KOPT-K1 (cell line): ENCODE measurements at regions not wholly inside any gene's neighbourhood (a gene's known extent, or its start where the extent isn't known, plus 50 kb on each side); places are given as distances from the start of the nearest gene placed in this dataset.
"Not testable (repeated sequence)": the region's sequence is repeated elsewhere in the genome, so short reads cannot be mapped to it uniquely, and the experiment has no call there.

ENCODE experiments used
- H3K27ac ChIP-seq: fragments of 200-600 bp; sonication (generic); 2 replicates; pipeline ENCODE4 v1.5.1; 2016; ENCODE audit warnings: antibody characterized with exemption, mild to moderate bottlenecking, low read depth, low read length; ENCODE audit not compliant: poor library complexity, severe bottlenecking
- H3K36me3 ChIP-seq: fragments of 200-600 bp; sonication (generic); 2 replicates; pipeline ENCODE4 v1.5.1; 2017; ENCODE audit warnings: antibody characterized with exemption, mild to moderate bottlenecking, low read length, moderate library complexity; ENCODE audit not compliant: insufficient read depth
- H3K9me3 ChIP-seq: fragments of 200-600 bp; sonication (generic); 2 replicates; pipeline ENCODE4 v1.5.1; 2017; ENCODE audit warnings: antibody characterized with exemption, low read length, mild to moderate bottlenecking; ENCODE audit not compliant: insufficient read depth, poor library complexity, severe bottlenecking

DNA sequence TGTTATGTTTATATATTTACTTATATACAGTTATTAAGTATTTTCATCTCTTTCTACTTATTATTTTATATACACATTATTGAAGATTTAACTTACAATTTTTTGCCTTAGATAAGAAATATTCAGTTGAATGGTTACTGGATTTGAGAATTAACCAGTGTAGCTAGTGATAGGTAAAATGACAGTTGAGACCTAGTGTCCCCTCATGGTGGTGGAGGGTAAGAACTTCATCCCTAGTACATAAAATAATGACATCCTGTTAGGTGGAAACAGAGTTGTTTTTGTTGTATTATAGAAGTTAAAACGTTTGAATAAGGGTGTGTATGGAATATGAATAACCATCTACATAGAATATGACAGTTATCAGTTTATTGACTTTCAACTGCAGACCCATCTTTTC lies 1152.4 kb upstream of the ALCAM start:
- no peak overlapping the region for H3K27ac ChIP-seq
- no peaks in the 10 kb centered on the region for H3K9me3 ChIP-seq
- no peaks in the 10 kb centered on the region for H3K36me3 ChIP-seq

DNA sequence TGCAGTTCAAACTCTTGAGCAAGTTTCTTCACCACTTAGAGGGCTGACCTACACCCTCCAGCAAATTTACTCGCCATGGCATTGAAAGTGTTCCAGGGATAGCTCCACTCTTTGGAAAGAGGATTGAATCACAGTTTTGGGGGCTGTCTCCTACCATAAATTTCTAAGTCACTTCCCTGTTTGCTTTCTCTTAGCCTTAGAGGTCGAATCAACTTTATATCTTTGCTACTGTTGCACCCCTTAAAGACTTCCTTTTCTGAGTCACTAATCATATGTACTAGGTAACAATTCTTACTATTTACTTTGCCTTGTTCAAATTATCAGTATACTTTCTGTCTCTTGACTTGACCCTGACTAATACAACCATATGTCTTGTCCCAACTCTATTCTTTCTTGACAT lies 1151.8 kb upstream of the ALCAM start:
- no peaks in the 10 kb centered on the region for H3K36me3 ChIP-seq
- H3K9me3 ChIP-seq = no peaks in the 10 kb centered on the region
- no peak overlapping the region for H3K27ac ChIP-seq

DNA sequence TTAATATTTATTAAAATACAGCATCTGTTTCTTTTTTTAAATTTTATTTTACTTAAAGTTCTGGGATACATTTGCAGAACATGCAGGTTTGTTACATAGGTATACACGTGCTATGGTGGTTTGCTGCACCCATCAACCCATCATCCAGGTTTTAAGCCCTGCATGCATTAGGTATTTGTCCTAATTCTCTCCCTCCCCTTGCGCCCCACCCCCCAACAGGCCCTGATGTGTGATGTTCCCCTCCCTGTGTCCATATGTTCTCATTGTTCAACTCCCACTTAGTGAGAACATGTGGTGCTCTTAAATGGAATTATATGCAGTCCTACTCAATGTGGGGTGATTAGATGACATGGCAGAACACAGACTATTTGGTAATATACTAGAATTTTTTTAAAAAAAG lies 1147.7 kb upstream of the ALCAM start:
- not testable (repeated sequence) for H3K27ac ChIP-seq, H3K9me3 ChIP-seq, H3K36me3 ChIP-seq

DNA sequence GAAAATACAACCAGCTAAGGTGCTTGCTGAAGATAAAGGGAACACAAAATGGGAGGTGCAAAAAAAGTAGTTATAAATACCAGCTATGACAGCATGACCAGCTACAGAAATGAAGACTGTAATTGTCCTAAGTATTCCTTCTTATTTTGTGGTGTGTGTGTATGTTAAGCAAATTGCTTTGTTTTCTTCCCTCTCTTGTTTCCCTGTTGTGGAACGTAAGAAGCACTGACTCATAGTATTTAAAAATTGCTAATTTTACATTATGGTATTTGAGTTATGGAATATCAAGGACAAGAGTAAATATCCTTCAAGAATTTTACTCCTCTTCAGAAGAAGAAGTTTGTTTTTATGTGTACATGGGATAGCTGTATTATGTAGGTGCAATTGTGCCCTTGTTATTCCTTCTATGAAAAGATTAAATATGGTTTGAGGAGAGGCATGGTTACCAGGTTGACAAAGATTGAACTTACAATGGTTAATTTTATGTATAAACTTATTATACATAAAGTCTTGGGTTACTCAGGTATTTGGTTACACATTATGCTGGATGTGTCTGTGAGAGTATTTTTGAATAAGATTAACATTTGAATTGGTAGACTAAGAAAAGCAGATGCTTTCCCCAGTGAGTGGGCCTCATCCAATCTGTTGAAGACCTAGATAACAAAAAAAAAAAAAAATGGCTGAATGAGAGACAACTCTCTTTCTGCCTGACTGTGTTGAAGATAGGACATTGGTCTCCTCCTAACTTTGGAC lies 1132.1 kb upstream of the ALCAM start:
- no peaks in the 10 kb centered on the region for H3K9me3 ChIP-seq
- no peak overlapping the region for H3K27ac ChIP-seq
- H3K36me3 ChIP-seq = no peaks in the 10 kb centered on the region

DNA sequence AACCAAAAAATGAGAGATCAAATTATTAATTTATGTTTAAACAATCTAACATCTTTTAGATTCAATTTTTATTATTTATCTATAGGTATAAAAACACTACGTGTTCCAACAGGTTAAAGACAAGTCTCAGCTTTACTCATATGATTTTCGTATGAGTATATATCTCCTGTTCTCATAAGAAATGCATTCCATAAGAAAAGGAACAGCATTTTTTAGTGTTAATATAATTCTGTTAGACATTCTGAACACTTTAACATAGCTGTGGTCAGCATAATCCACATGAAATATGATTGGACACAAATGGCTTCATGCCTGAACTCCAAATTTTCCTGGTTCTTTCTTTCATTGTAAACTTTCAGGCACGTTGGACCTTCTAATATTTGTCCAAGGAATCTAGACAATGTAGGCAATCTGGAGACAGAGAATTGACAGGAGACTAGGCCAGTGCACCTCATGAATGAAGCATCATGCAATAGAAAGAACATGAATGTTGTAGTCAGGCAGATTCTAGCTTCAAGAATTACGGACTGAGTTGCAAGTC lies 1122.0 kb upstream of the ALCAM start:
- H3K9me3 ChIP-seq = no peaks in the 10 kb centered on the region
- H3K27ac ChIP-seq = no peak overlapping the region
- no peaks in the 10 kb centered on the region for H3K36me3 ChIP-seq

DNA sequence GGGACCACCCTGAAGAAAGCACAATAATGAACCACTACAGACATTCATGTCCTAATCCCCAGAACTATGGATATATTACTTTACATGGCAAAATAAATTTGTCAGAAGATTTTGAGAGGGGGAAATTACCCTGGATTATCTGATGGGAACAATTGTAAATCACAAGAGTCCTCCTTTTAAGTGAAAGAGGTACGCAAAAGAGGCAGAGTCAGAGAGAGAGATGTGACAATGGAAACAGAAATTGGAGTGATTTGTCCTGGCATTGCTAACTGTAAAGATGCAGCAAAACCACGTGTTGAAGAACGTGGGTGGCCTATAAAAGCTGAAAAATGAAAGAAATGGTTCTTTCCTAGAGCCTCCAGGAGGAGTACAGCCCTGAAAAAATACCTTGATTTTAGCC lies 1121.4 kb upstream of the ALCAM start:
- no peak overlapping the region for H3K27ac ChIP-seq
- H3K9me3 ChIP-seq = no peaks in the 10 kb centered on the region
- no peaks in the 10 kb centered on the region for H3K36me3 ChIP-seq

DNA sequence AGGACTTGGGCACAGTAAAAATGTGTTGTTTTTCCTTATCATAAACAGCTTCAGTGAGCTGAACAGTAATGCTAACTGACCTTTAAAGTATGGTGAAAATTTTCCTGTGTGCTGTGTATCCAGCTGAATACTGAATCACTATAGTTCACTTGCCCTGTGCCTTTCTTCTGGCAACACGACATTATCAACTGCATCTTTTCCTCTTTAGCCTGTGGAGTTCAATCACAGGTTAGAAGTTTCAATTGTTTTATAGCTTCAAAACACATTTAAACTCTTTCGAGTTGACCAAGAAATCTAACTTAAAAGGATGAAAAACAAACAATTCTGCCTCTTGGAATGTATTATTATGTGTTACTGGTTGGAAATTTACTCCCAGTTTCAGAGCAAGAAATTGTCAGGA lies 1120.7 kb upstream of the ALCAM start:
- H3K36me3 ChIP-seq = no peaks in the 10 kb centered on the region
- H3K27ac ChIP-seq = no peak overlapping the region
- H3K9me3 ChIP-seq = no peaks in the 10 kb centered on the region

DNA sequence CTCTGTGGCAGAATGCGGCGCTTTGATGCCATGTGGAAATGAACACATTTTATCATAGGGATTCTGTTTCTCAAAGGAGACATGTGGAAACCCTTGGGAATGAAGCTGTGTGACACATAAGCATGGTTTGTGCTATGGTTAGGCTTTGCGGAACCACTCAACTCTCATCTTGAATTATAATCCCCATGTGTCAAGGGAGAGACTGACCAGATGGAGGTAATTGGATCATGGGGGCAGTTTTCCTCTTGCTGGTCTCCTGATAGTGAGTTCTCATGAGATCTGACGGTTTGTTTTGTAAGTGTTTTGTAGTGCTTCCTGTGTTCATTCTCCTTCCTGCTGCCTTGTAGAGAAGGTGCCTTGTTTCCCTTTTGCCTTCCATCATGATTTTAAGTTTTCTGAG lies 1109.2 kb upstream of the ALCAM start:
- H3K27ac ChIP-seq = no peak overlapping the region
- H3K9me3 ChIP-seq = no peaks in the 10 kb centered on the region
- H3K36me3 ChIP-seq = no peaks in the 10 kb centered on the region

DNA sequence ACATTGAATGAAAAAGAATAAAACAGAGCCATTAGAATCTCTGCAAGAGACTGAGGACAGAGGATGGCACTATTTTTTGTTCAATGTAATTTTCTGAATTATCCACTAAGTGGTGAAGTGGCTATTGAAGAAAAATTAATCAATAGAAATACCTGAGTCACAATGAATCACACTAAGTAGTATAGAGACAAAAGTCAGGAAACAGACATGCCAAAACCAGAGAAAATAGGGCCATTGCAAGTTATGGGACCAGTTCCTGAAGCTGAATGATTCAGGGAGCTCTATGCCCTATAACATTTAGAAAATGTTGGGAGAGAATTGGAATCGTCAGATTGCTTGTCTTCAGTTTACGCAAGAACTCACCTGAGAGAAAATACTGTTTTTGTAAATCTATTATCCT lies 1103.2 kb upstream of the ALCAM start:
- Histone ChIP-seq H3K9me3 (no peaks in the 10 kb centered on the region), H3K36me3 (no peaks in the 10 kb centered on the region), H3K27ac (no peak overlapping the region)

DNA sequence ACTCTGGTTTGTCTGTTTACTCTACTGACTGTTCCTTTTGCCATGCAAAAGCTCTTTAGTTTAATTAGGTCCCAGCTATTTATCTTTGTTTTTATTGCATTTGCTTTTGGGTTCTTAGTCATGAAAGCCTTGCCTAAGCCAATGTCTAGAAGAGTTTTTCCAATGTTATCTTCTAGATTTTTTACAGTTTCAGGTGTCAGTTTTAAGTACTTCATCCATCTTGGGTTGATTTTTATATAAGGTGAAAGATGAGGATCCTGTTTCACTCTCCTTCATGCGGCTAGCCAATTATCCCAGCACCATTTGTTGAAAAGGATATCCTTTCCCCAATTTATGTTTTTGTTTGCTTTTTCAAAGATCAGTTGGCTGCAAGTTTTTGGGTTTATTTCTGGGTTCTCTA lies 1100.5 kb upstream of the ALCAM start:
- H3K36me3 ChIP-seq, H3K9me3 ChIP-seq, H3K27ac ChIP-seq: not testable (repeated sequence)

DNA sequence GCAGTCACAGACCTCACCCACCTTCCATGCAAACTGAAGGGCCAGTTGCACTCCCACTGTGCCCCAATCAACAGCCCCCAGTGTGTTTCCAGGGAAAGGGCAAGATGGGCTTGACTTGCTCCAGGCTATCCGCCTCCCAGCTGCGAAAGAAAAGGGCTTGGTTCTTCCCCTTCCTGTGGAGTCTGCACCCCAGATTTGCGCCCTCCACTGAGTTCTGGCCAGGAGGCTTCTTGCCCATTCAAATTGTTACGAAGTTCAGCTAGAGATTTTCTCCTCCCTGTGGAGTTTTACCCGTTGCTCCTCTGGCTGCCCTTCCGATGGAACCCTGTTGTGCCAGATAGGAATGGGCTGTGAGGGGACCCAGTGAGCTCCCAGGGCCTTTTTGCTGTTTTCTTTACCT lies 1096.9 kb upstream of the ALCAM start:
- Histone ChIP-seq H3K27ac (no peak overlapping the region), H3K9me3 (no peaks in the 10 kb centered on the region), H3K36me3 (no peaks in the 10 kb centered on the region)

DNA sequence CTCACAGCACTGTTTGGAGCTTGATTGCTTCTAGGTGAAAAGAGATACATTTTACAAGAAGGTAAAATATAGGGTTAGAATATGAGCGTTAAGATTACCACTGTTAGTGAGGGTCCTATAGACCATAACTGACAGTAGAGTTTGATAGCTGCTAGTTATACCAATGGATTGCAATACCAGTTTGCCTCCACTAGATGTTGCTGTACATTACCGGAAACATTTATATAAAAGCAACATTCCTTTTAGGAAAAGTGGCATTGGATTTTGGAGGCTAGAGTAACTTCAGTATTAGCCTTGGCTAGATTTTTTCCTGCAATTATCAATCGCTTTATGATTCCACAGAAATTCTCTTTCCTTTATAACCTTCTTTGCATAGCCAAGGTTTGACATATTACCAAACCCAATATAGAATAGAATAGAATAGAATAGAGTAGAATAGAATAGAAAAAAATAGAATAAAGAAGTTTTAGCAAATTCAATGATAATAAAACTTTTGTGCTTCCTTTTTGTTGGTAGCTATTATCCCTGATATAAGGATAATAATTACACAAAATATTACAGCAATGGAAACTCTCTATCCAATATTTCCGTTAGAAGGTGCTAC lies 1093.6 kb upstream of the ALCAM start:
- Histone ChIP-seq H3K36me3 (no peaks in the 10 kb centered on the region), H3K27ac (no peak overlapping the region), H3K9me3 (peaks cover 5% of the 10 kb centered on the region)

DNA sequence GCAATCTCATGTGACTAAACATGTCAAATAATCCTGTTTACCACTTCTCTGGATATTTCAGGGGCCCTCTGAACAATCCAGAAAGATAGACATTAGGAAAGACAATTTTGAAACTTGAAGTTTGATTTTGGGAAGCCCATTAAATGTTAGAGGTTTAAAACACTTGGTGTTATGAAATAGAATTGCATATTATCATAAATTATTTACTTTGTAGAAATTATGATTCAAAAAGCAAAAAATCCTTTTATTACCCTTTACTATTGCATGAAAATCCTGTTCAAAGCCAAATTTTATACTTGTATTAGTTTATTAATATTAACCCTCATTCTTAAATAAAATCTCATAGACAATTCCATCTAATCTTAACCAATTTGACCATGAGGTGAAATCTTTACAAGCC lies 1091.5 kb upstream of the ALCAM start:
- H3K9me3 ChIP-seq = peaks cover 16% of the 10 kb centered on the region
- no peaks in the 10 kb centered on the region for H3K36me3 ChIP-seq
- no peak overlapping the region for H3K27ac ChIP-seq

DNA sequence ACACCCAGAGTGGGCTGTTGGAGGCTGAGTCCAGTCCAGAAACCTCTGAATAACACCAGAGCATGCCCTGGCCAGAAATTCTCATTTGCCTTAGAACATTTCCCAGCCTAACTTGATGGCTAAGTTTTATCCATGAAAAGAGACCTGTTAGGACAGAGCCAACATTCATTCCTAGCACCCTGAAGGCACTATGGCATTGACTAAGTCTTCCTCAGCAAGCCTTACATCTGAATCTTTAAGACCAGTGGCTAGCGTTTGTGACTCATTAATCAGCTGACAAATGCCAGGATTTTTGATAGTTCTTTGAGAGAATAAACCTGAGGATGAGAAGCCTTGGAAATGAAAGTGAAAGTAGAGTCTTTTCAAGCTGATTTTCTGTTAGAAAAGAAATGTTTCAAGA lies 1087.1 kb upstream of the ALCAM start:
- Histone ChIP-seq H3K9me3 (peaks cover 32% of the 10 kb centered on the region), H3K27ac (peak overlapping the region; percentile 53), H3K36me3 (no peaks in the 10 kb centered on the region)

DNA sequence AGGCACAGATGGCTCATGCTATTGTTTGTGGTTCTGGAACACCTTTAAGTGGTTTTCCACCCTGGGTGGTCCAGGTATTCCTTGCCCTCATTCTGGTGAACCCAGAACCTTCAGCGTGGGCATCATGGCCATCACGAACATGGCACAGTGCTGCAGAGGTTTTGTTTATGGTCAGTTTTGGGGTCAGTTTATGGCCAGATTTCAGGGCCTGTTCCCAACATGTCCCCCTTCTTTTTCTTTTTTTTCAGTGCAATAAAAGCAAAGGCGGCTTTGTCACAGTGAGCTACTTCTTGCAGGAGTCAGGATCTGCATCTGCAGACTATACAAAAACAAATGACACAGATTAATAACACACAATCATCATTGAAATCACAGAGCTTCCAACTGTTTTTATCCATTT lies 1085.0 kb upstream of the ALCAM start:
- Histone ChIP-seq H3K9me3 (peaks cover 33% of the 10 kb centered on the region), H3K36me3 (no peaks in the 10 kb centered on the region), H3K27ac (no peak overlapping the region)

DNA sequence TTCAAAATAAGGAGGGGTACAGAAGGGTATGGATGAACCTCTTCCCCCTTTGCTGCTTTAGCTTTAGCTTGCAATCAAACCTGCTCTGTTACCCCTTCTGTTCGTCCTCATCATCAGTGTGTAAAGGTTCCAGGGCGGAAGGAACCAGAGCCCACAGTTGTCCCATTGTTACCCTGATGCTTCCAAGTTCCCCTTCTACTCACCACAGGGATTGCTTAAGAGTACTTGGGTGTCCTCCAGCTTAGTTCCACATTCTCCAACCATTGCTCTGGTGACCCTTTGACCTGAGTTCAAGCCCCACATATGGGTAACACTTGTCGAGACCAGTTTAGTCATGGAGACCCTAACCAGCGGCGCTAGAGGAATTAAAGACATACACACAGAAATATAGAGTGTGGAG lies 1080.1 kb upstream of the ALCAM start:
- H3K27ac ChIP-seq = no peak overlapping the region
- H3K9me3 ChIP-seq = peaks cover 19% of the 10 kb centered on the region

More for the DNA sequence above, 1080.1 kb upstream of the ALCAM start:
- H3K36me3 ChIP-seq = no peaks in the 10 kb centered on the region
